ENCODE measurements at regions not wholly inside any gene's neighbourhood (a gene's known extent, or its start where the extent isn't known, plus 50 kb on each side); places are given as distances from the start of the nearest gene placed in this dataset.
"Not testable (repeated sequence)": the region's sequence is repeated elsewhere in the genome, so short reads cannot be mapped to it uniquely, and the experiment has no call there.

DNA sequence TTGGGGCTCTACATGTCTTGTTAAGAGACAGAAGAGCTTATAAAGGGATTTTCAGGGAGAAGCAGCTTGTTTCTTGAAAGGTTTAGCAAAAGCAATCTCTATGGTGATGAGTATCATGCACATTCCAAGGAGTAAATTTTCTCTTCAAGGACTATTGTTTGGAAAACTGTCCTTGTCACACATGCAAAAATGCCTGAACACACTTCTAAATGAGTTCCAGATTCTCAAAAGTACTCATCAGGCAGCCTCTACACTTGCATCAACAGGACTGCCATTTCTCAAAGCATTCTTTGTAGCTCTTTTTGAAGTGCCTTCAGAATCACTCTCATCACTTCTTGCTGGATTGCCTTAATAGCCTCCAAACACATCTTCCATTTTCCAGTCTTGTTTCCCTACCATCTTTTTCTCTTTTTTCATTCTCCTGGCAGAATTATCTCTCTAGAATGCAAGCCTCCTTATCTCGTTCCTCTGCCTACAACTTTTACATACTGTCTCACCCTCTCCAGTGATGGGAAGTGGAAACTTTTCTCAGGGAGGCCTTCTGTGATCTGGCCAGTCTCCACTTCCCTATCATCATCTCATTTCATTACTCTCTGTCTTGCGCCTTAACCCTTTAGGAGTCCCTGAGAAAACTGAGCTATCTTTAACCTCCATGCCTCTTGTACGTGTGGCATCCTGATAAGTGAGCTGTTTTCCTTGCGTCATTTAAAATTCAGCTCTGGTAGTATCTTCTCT is 631.5 kb upstream of the TLE4 start:
- DNase-seq (ENCODE audit: low read depth in 1 of 2, low spot score in 1 of 2), result no peak

GRCh38 chr9:78954286-78954685 is 617.5 kb upstream of the TLE4 start:
- no peak for DNase-seq (ENCODE audit: low read depth in 1 of 2, low spot score in 1 of 2)

DNA sequence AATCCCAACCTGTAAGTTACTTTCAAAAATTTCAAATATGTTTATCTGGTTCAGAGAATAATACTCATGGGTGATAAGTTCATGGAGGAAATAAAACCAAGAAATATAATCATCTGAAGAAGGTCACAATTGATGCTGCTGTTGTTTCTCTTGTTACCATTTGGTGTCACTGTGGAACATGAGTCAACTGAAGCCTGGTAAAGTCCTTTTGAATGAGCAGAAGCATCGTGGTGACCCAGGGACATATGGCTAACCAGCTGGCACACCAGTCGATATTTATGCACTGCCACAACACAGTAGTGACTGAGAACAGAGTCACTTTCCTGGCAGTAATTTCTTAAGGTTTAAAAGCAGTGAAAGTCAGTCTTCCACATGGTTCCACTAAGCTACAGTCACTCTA is 612.9 kb upstream of the TLE4 start:
- no peak for DNase-seq (ENCODE audit: low read depth in 1 of 2, low spot score in 1 of 2)

GRCh38 chr9:78962156-78962555 is 609.6 kb upstream of the TLE4 start:
- DNase-seq (ENCODE audit: low read depth in 1 of 2, low spot score in 1 of 2), result no peak

DNA sequence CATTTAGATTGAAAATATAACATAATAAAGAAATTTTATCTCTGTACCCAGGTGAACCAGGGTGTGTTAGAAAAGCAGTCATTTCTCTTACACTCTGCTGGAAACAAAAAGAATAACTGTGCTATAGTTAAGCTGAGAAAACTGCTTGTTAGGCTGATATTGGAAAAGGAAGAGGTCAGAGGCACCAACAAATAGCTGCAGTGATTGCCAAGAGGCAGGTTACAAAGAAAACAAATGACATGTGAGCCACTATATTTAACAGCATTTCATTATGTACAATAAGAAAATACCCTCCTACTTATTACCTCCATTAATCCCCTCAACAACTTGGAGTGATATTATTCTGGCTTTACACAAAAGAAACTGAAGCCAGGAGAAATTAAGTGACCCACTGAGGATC is 607.9 kb upstream of the TLE4 start:
- DNase-seq (ENCODE audit: low read depth in 1 of 2, low spot score in 1 of 2), result no peak

- no peak for DNase-seq (ENCODE audit: low read depth in 1 of 2, low spot score in 1 of 2)
Observed at GRCh38 chr9:78967596-78968217, 604.1 kb upstream of the TLE4 start.

- DNase-seq (ENCODE audit: low read depth in 1 of 2, low spot score in 1 of 2), result no peak
Observed at GRCh38 chr9:78970375-78970774, 601.4 kb upstream of the TLE4 start.

GRCh38 chr9:78971540-78971939 is 600.2 kb upstream of the TLE4 start:
- DNase-seq (ENCODE audit: low read depth in 1 of 2, low spot score in 1 of 2), result no peak

GRCh38 chr9:78972303-78972999 is 599.3 kb upstream of the TLE4 start:
- DNase-seq (ENCODE audit: low read depth in 1 of 2, low spot score in 1 of 2), result no peak

GRCh38 chr9:78973907-78974306 is 597.9 kb upstream of the TLE4 start:
- DNase-seq (ENCODE audit: low read depth in 1 of 2, low spot score in 1 of 2), result no peak

- DNase-seq (ENCODE audit: low read depth in 1 of 2, low spot score in 1 of 2), result no peak
Observed at GRCh38 chr9:78982849-78983248, 588.9 kb upstream of the TLE4 start.

DNA sequence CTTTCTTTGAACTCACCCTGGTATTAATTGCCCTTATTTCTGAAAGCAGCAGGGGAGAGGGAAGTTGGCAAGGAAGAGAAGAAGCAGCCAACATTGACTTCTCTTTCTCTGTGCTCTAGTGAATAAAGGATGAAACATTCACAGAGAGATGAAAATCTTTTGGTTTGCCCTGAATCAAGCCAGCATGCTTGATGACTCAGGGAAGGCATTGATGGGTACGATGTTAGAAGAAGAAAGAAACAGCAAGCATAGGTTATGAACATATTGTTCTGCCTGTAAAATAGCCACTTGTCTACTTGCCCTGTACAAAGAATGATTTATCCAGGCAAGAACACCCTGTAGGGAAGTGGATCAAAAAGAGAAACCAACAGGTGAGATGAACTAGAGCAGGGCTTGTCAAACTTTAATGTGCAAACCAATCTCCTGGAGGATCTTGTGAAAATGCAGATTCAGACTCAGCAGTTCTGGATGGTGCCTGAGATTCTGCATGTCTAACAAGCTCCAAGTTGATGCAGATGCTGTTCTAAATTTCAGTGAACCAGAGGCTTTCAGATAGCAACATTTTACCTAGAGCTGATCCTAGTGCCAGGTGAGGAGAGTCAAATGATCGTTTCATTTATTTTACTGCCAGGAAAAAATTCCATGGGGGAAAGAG is 586.6 kb upstream of the TLE4 start:
- DNase-seq (ENCODE audit: low read depth in 1 of 2, low spot score in 1 of 2), result no peak

- DNase-seq (ENCODE audit: low read depth in 1 of 2, low spot score in 1 of 2), result no peak
Observed at GRCh38 chr9:78986446-78986845, 585.3 kb upstream of the TLE4 start.

- DNase-seq (ENCODE audit: low read depth in 1 of 2, low spot score in 1 of 2), result no peak
Observed at GRCh38 chr9:78989031-78989658, 582.6 kb upstream of the TLE4 start.

GRCh38 chr9:78994471-78994870 is 577.3 kb upstream of the TLE4 start:
- DNase-seq (ENCODE audit: low read depth in 1 of 2, low spot score in 1 of 2), result no peak

GRCh38 chr9:78994974-78995373 is 576.8 kb upstream of the TLE4 start:
- DNase-seq (ENCODE audit: low read depth in 1 of 2, low spot score in 1 of 2), result not testable (repeated sequence)

DNA sequence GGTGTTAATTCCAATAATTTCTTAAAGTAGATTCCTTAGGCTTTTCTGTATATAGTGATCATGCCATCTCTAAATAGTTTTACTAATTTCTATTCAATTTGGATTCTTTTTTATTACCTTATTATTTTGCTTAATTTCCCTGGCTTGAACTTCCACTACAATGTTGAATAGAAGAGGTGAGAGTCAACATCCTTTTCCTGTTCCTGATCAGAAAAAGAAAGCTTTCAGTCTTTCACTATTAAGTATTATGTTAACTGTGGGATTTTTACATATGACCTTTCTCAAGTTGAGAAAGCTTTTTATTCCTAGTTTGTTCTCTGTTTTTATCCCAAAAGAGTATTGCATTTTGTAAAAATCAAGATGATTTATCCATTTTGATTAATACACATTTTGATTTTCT is 574.5 kb upstream of the TLE4 start:
- DNase-seq (ENCODE audit: low read depth in 1 of 2, low spot score in 1 of 2), result no peak

GRCh38 chr9:79000230-79001002 is 571.3 kb upstream of the TLE4 start:
- no peak for DNase-seq (ENCODE audit: low read depth in 1 of 2, low spot score in 1 of 2)

GRCh38 chr9:79001012-79001411 is 570.8 kb upstream of the TLE4 start:
- no peak for DNase-seq (ENCODE audit: low read depth in 1 of 2, low spot score in 1 of 2)

GRCh38 chr9:79003514-79003913 is 568.3 kb upstream of the TLE4 start:
- DNase-seq (ENCODE audit: low read depth in 1 of 2, low spot score in 1 of 2), result no peak

DNA sequence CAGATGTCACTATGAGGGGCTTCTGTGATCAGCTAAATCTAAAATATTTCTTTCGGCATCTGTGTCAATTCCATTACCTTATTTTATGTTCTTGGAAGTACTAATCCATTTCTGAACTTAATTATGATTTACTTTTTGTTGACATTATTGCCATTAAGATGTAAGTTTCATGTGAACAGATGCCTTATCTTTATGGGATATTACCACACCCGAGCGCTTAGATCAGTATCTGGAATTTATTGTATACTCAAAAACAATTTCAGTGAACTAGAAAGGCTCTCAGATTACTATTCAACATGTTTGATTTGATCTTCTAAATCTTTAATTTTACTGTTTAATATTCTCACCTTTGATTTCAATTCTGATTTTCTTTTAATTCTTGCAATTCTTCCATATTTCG is 567.7 kb upstream of the TLE4 start:
- no peak for DNase-seq (ENCODE audit: low read depth in 1 of 2, low spot score in 1 of 2)

Data from activated T-helper 1 cell treated with anti-CD3 and anti-CD28 coated beads, Interleukin-2, amount 50 U/mL, for 16 hours (primary cell).